B cell (primary cell): ENCODE measurements at regions not wholly inside any gene's neighbourhood (a gene's known extent, or its start where the extent isn't known, plus 50 kb on each side); places are given as distances from the start of the nearest gene placed in this dataset.

Source experiments
- ATAC-seq: fragments of 200-7000 bp; cut with Tn5 transposase; one replicate; pipeline ENCODE4 v1.10.0; 2021; ENCODE audit warnings: low read depth, mild to moderate bottlenecking, moderate number of reproducible peaks, moderate library complexity
- CTCF ChIA-PET: fragments of 350-600 bp; sonication (Branson Sonifier 250); formaldehyde crosslinking; loops from one replicate; lab custom pipeline; 2021; ENCODE audit warnings: antibody characterized with exemption, inconsistent platforms; lab: Charles Lee
- POLR2A ChIA-PET: fragments of 350-600 bp; sonication (Branson Sonifier 250); formaldehyde crosslinking; loops from one replicate; lab custom pipeline; 2021; ENCODE audit warnings: antibody characterized with exemption; lab: Charles Lee
- DNase-seq: peaks from one replicate; pipeline ENCODE4 v3.0.0; 2013
- H2AFZ ChIP-seq: 2 replicates; pipeline ENCODE4 v1.6.1; 2012; ENCODE audit warnings: mild to moderate bottlenecking, low read depth, low read length; ENCODE audit not compliant: insufficient read depth, poor library complexity, severe bottlenecking
- H3K27ac ChIP-seq, 2 donors: 1 replicate in 1 of 2; 2 replicates in 1 of 2; pipeline ENCODE4 v1.5.1; 2012 to 2013; ENCODE audit warnings: low read length in 2 of 2, mild to moderate bottlenecking in 2 of 2, moderate library complexity in 1 of 2
- H3K27me3 ChIP-seq, 4 experiments: fragments of 200-600 bp in 1 of 4; sonication (generic) in 1 of 4; replicated peaks in 1 of 4; 1 replicate in 2 of 4; 2 replicates in 2 of 4; pipeline versions ENCODE4 v1.6.1 to v1.7.0; 2013 to 2016; ENCODE audit warnings: low read length in 3 of 4, mild to moderate bottlenecking in 2 of 4, mixed read lengths in 1 of 4, moderate library complexity in 1 of 4; ENCODE audit not compliant: insufficient read depth in 4 of 4, control insufficient read depth in 3 of 4; ENCODE audit errors: control extremely low read depth in 1 of 4
- H3K36me3 ChIP-seq, 2 experiments: replicated peaks in 1 of 2; 1 replicate in 1 of 2; 2 replicates in 1 of 2; pipeline versions ENCODE4 v1.6.1 to v1.7.1; 2013; ENCODE audit warnings: low read length in 1 of 2; ENCODE audit not compliant: insufficient read depth in 2 of 2, control insufficient read depth in 1 of 2; ENCODE audit errors: control extremely low read depth in 1 of 2, extremely low read depth in 1 of 2
- H3K4me1 ChIP-seq, 2 donors: fragments of 200-600 bp in 1 of 2; sonication (generic) in 1 of 2; 1 replicate in 1 of 2; 2 replicates in 1 of 2; pipeline versions ENCODE4 v1.5.1 to v1.6.1; 2013 to 2017; ENCODE audit warnings: low read length in 2 of 2; ENCODE audit not compliant: control insufficient read depth in 2 of 2, insufficient read depth in 2 of 2
- H3K4me2 ChIP-seq: replicated peaks from 2 replicates; pipeline ENCODE3; 2012; ENCODE audit warnings: mild to moderate bottlenecking, low read depth, low read length; ENCODE audit not compliant: poor library complexity, severe bottlenecking
- H3K4me3 ChIP-seq, 5 experiments: fragments of 200-600 bp in 1 of 5; sonication (generic) in 1 of 5; 1 replicate in 3 of 5; 2 replicates in 2 of 5; pipeline versions ENCODE4 v1.5.1 to v1.7.0; 2011 to 2016; ENCODE audit warnings: low read length in 4 of 5, mild to moderate bottlenecking in 4 of 5, low read depth in 2 of 5, control low read depth in 1 of 5, moderate library complexity in 1 of 5; ENCODE audit not compliant: insufficient read depth in 1 of 5; ENCODE audit errors: control extremely low read depth in 1 of 5, extremely low read depth in 1 of 5
- H3K79me2 ChIP-seq: fragments of 200-600 bp; sonication (generic); one replicate; pipeline ENCODE4 v1.6.0; 2016; ENCODE audit warnings: low read length; ENCODE audit not compliant: control insufficient read depth, insufficient read depth
- H3K9ac ChIP-seq: fragments of 200-600 bp; sonication (generic); 2 replicates; pipeline ENCODE4 v1.6.1; 2017; ENCODE audit warnings: mild to moderate bottlenecking, low read length, moderate library complexity
- H3K9me3 ChIP-seq, 3 donors: one replicate each; pipeline versions ENCODE4 v1.6.1 to v1.7.1; 2013; ENCODE audit warnings: low read length in 2 of 3; ENCODE audit not compliant: control insufficient read depth in 2 of 3, insufficient read depth in 1 of 3; ENCODE audit errors: control extremely low read depth in 1 of 3
- H4K20me1 ChIP-seq: 2 replicates; pipeline ENCODE4 v1.6.0; 2012; ENCODE audit warnings: mild to moderate bottlenecking, low read length; ENCODE audit not compliant: insufficient read depth, control insufficient read depth, poor library complexity, severe bottlenecking
- H3K27ac Mint-ChIP-seq: one replicate; pipeline ENCODE4 v1.8.0; 2021; ENCODE audit warnings: mixed read lengths
- H3K27me3 Mint-ChIP-seq: one replicate; pipeline ENCODE4 v1.8.0; 2021; ENCODE audit warnings: mixed read lengths
- H3K4me1 Mint-ChIP-seq: one replicate; pipeline ENCODE4 v1.8.0; 2021; ENCODE audit warnings: mixed read lengths
- H3K4me3 Mint-ChIP-seq: one replicate; pipeline ENCODE4 v1.8.0; 2021; ENCODE audit warnings: mixed read lengths
- H3K9me3 Mint-ChIP-seq: one replicate; pipeline ENCODE4 v1.8.0; 2022; ENCODE audit warnings: mixed read lengths; ENCODE audit not compliant: insufficient read depth
- CTCF ChIP-seq: fragments of 200-600 bp; IDR thresholded peaks from one replicate; pipeline ENCODE4 v1.8.0; 2022; ENCODE audit warnings: antibody characterized with exemption, mild to moderate bottlenecking
- EZH2 ChIP-seq: IDR thresholded peaks from 2 replicates; pipeline ENCODE4 v1.6.1; 2012; ENCODE audit warnings: borderline replicate concordance, low read depth, mild to moderate bottlenecking, moderate library complexity, low read length; ENCODE audit not compliant: insufficient read depth, poor library complexity, severe bottlenecking
- WGBS: methylation state at CpG from one replicate; pipeline ENCODE4 v1.1.5; 2013; ENCODE audit warnings: missing lambda C conversion rate; ENCODE audit not compliant: insufficient coverage; 5-methylcytosine and 5-hydroxymethylcytosine counted together
- intact Hi-C: fragments of 100-400 bp; cut with micrococcal nuclease; formaldehyde crosslinking; loops from one replicate; pipeline ENCODE4 v1.10.0; 2022

DNA sequence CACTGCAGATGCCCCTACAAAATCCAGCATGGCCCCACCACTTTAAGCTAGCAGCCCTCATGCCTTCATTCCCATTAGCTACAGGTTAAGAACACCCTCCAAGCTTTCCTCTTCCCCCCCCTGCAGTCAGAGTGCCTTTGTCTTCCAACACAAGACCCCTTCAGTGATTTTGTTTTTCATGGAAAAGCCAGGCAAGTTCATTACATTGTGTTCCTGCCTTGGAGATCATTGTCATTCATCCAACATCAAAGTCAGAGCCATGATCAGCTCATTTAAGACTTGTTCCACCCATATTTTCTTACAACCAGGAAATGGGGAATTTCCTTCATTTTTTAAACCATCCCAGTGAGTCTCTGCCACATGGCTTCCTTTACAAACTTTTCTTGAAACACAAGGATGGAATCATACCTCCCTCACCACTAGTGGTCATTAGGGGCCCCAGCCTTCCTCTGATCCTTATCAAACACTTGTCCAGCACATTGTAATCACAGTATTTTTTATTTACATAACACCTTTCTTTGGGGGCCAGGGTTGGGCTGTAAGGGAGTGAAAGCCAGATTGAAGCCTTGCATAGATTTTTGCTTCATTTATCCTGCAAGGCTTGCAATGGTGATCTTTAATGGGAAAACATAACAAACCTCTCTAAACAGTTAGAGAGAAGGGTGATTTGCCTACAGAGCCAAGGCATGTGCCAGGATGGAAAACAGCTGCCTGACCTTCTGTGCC is 765.3 kb downstream of the MED13L start:
- Histone ChIP-seq H3K27ac (no peak overlapping the region), H4K20me1 (no peaks in the 10 kb centered on the region), H3K79me2 (no peaks in the 10 kb centered on the region), H3K4me3 (no peak overlapping the region), H2AFZ (no peak overlapping the region), H3K9me3 (peaks cover 0 to 3% (median 0%) of the 10 kb centered on the region in 3 donors), H3K36me3 (no peaks in the 10 kb centered on the region), H3K4me1 (no peaks in the 10 kb centered on the region), H3K27me3 (peaks cover 0 to 4% (median 0%) of the 10 kb centered on the region in 4 experiments), H3K9ac (no peak overlapping the region), H3K4me2 (no peak overlapping the region)
- Mint-ChIP-seq H3K27me3 (no peaks in the 10 kb centered on the region), H3K27ac (no peak overlapping the region), H3K4me3 (no peak overlapping the region), H3K4me1 (no peaks in the 10 kb centered on the region), H3K9me3 (peaks cover 9% of the 10 kb centered on the region)
- no peak for DNase-seq
- intact Hi-C loops: no loop called here
- ATAC-seq: no peak
- ChIA-PET CTCF (no interaction called here), POLR2A (no interaction called here)
- TF ChIP-seq CTCF (no peak), EZH2 (no peak)

GRCh38 chr12:115511305-115511704 is 766.2 kb downstream of the MED13L start:
- no peak overlapping the region for H3K4me3 Mint-ChIP-seq
- ChIA-PET POLR2A (no interaction called here), CTCF (no interaction called here)
- Histone ChIP-seq H2AFZ (no peak overlapping the region), H3K36me3 (no peaks in the 10 kb centered on the region), H4K20me1 (no peaks in the 10 kb centered on the region), H3K4me3 (no peak overlapping the region), H3K27ac (no peak overlapping the region), H3K27me3 (peaks cover 0 to 4% (median 0%) of the 10 kb centered on the region in 4 experiments), H3K9ac (no peak overlapping the region), H3K4me2 (no peak overlapping the region), H3K4me1 (no peaks in the 10 kb centered on the region), H3K79me2 (no peaks in the 10 kb centered on the region), H3K9me3 (peaks cover 0 to 3% (median 0%) of the 10 kb centered on the region in 3 donors)
- ATAC-seq (no peak), DNase-seq (no peak)
- 60% methylated on average over 2 of the region's 2 CpGs for WGBS
- intact Hi-C loops: no loop called here
- H3K27ac Mint-ChIP-seq: no peak overlapping the region
- TF ChIP-seq EZH2 (no peak), CTCF (no peak)
- no peaks in the 10 kb centered on the region for H3K27me3 Mint-ChIP-seq
- H3K4me1 Mint-ChIP-seq: no peaks in the 10 kb centered on the region
- peaks cover 9% of the 10 kb centered on the region for H3K9me3 Mint-ChIP-seq
